Motor neuron (in vitro differentiated cells): ENCODE measurements at regions not wholly inside any gene's neighbourhood (a gene's known extent, or its start where the extent isn't known, plus 50 kb on each side); places are given as distances from the start of the nearest gene placed in this dataset.

Experiments
- ATAC-seq, 8 experiments: fragments of 200-7000 bp; cut with Tn5 transposase; replicated peaks in 6 of 8; 2 replicates each; pipeline ENCODE4 v1.8.0; 2021; ENCODE audit warnings: mild to moderate bottlenecking in 8 of 8, moderate library complexity in 8 of 8
- H3K27ac ChIP-seq, 2 donors: fragments of 250-450 bp; sonication (Bioruptor Pico); 2 replicates each; pipeline ENCODE4 v1.9.0; 2021; ENCODE audit warnings: antibody characterized with exemption in 2 of 2, mild to moderate bottlenecking in 2 of 2, moderate library complexity in 1 of 2
- H3K4me1 ChIP-seq, 2 donors: fragments of 250-450 bp; sonication (Bioruptor Pico); replicated peaks in 1 of 2; 2 replicates each; pipeline ENCODE4 v1.6.1; 2021; ENCODE audit warnings: antibody characterized with exemption in 2 of 2, mild to moderate bottlenecking in 2 of 2, moderate library complexity in 1 of 2
- H3K4me3 ChIP-seq, 5 donors: fragments of 250-450 bp; sonication (Bioruptor Pico); 2 replicates each; pipeline ENCODE4 v1.9.0; 2021; ENCODE audit warnings: antibody characterized with exemption in 5 of 5, mild to moderate bottlenecking in 5 of 5, moderate library complexity in 4 of 5
- WGBS, 10 experiments: fragments of 450-650 bp; shearing (Covaris generic); methylation state at CpG; one replicate each; pipeline ENCODE4 v1.0.0; 2022; 5-methylcytosine and 5-hydroxymethylcytosine counted together
- in situ Hi-C, 9 experiments: fragments of 400-800 bp; cut with MboI; loops; one replicate each; pipeline ENCODE4 v1.15.0; 2021; ENCODE audit warnings: low sequenced_read_pairs in 9 of 9, low pct_unique_long_range_greater_than_20kb in 2 of 9; ENCODE audit not compliant: unreplicated experiment in 9 of 9

DNA sequence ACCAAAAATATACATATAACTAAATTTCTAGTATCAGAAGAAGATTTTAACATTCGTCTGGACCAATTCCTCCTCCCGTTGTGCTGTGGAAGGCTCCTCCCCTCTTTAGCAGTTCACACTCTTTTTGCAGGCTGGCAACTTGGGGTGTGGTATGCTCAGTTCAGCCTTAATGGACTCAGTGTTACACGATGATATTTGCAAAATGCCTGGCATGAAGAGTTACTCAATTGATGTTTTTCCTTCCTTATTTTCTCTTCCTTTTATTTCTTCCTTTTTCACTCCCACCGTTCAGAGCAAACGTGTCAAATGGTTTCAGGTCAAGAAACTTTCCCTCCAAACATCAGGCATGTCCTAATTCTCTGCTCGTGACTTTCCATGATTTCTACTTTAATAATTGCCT lies 248.3 kb downstream of the PHF14 start:
- H3K4me1 ChIP-seq, result peaks cover 0 to 6% of the 10 kb centered on the region in 2 donors
- H3K27ac ChIP-seq, result no peak overlapping the region
- in situ Hi-C loops, result loop anchor here in 1 of 9 experiments (25.0 kb wide), 1 partner anchor 285 kb away; a partner anchor contains a TSS
- no peak overlapping the region for H3K4me3 ChIP-seq
- ATAC-seq, result no peak
- WGBS, 10 experiments, result 0 to 95% (median 77%) methylated on average over 2 to 6 of the region's 6 CpGs

DNA sequence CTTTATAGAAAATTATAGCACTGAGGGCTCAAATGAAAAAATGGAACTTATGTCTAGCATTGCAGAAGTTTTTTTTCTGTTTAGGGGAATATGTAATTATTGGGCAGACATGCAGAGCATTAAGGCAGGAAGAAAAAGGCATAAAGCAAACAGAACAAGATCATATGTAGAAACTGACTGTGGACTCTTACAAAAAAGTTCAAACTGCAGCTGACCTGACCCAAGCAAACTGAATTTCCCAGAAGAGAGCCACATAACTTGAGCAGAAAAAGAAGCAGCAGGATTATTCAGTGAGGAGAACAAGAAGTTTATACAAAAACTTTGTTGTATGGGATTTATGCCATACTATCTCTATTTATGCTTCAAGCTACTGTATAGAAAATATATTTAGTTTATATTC lies 250.9 kb downstream of the PHF14 start:
- no peak overlapping the region for H3K4me3 ChIP-seq
- in situ Hi-C loops, result loop anchor here in 1 of 9 experiments (25.0 kb wide), 1 partner anchor 287 kb away; a partner anchor contains a TSS
- peak in 1 of 8 experiments; percentile 25 for ATAC-seq
- H3K27ac ChIP-seq, result no peak overlapping the region
- peaks cover 12 to 22% of the 10 kb centered on the region in 2 donors for H3K4me1 ChIP-seq

DNA sequence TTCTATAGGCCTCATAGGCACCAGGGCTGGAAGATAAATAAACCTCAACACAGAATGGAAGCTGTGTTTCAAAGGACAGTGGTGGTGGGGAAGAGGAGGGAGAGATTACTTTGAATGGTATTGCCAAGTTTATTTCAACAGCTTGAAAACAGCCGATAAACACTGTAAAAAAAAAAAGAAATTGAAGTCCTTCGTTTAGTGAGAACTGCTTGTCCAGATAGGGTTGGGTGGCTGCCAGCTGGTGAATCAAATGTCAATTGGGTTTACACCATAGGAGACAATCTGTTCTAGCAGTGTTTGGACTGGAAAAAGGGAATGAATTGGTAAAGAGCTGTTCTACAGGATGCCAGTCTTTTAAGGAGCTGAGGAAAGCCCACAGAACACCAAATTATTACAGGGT lies 254.8 kb downstream of the PHF14 start:
- in situ Hi-C loops, result no loop called here

DNA sequence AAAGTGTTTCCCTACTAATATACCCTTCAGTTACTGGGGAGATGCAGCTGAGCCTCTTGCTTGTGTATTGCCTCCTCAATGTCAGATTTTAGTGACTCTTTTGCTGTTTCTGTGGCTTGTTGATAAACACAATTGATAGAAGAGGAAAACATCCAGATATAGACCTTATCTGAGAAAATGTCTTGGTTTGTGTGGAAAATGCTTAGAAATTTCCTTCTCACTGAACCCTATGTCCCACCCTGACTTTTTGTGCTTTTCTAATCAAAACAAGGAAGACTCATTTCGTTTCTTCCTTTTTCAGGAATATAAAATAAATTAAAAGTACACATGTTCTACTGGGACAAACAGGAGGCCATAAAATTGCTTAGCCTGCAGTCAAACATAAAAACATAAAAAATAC lies 257.5 kb downstream of the PHF14 start:
- no peak for ATAC-seq
- H3K4me1 ChIP-seq, result peaks cover 12 to 22% of the 10 kb centered on the region in 2 donors
- no peak overlapping the region for H3K27ac ChIP-seq
- no peak overlapping the region for H3K4me3 ChIP-seq
- in situ Hi-C loops, result no loop called here
- WGBS, 10 experiments, result 0 to 100% (median 50%) methylated on average over 1 of the region's 1 CpG; no CpG with 5 or more reads in 1 of the 10 experiments

More for the DNA sequence above, 254.8 kb downstream of the PHF14 start:
- peak in 1 of 8 experiments; percentile 34 for ATAC-seq
- WGBS, 10 experiments, result 0 to 100% (median 48%) methylated on average over 1 to 2 of the region's 2 CpGs; no CpG with 5 or more reads in 1 of the 10 experiments
- H3K4me3 ChIP-seq, result no peak overlapping the region
- no peak overlapping the region for H3K27ac ChIP-seq
- peaks cover 12 to 22% of the 10 kb centered on the region in 2 donors for H3K4me1 ChIP-seq

DNA sequence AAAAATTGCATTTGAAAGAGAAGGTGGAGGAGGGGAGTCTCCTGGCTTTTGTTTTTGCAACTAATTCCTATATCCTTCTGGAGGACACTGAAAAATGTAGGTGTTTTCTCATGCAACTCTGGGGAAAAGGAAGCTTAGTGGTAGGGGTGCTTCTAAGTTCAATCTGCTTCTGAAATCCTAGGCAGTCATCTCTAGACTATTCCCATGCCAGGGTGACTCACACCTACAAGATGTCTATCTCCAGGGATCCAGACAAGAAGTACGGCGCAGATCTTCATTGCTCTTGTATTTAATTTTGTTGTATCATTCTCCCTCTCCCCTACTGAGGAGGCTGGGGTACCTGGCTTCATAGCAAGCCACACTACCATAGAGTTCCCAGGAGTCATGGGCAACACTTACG lies 258.8 kb downstream of the PHF14 start:
- H3K4me1 ChIP-seq, result peaks cover 12 to 15% of the 10 kb centered on the region in 2 donors
- no peak overlapping the region for H3K27ac ChIP-seq
- no peak overlapping the region for H3K4me3 ChIP-seq
- in situ Hi-C loops, result no loop called here
- ATAC-seq, result no peak
- 71 to 100% (median 79%) methylated on average over 1 to 3 of the region's 3 CpGs; no CpG with 5 or more reads in 3 of the 10 experiments for WGBS, 10 experiments

DNA sequence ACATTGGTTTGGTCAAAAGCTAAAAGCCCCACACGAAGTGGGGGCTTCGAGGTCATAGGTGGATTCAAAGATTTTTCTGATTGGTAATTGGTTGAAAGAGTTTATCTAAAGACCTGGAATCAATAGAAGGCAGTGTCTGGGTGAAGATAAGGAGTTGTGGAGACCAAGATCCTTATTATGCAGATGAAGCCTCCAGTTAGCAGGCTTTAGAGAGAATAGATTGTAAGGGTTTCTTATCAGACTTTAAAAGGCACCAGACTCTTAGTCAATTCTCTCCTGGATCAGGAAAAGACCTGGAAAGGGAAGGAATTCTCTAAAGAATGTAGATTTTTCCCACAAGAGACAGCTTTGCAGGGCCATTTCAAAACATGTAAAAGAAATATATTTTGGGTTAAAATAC lies 260.2 kb downstream of the PHF14 start:
- no peak for ATAC-seq
- WGBS, 10 experiments, result 0 to 100% (median 39%) methylated on average over 1 to 2 of the region's 2 CpGs; no CpG with 5 or more reads in 2 of the 10 experiments
- Histone ChIP-seq H3K4me3 (no peak overlapping the region), H3K27ac (no peak overlapping the region), H3K4me1 (peaks cover under 1 to 5% of the 10 kb centered on the region in 2 donors)
- in situ Hi-C loops, result no loop called here

DNA sequence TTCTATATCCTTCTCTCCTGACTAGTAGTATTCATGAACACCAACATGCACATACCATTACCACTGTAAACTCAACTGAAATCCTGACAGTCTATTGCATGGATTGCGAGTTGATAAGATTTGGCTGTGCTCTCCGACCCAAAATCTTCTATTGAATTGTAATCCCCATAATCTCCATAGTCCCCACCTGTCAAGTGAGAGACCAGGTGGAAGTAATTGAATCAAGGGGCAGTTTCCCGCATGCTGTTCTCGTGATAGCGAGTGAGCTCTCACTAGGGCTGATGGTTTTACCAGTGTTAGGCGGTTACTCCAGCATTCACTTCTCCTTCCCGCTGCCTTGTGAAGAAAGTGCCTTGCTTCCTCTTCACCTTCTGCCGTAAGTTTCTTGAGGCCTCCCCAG lies 261.8 kb downstream of the PHF14 start:
- Histone ChIP-seq H3K4me3 (no peak overlapping the region), H3K4me1 (no peaks in the 10 kb centered on the region), H3K27ac (no peak overlapping the region)
- 28 to 100% (median 82%) methylated on average over 1 to 8 of the region's 8 CpGs for WGBS, 10 experiments
- no peak for ATAC-seq
- in situ Hi-C loops, result no loop called here

DNA sequence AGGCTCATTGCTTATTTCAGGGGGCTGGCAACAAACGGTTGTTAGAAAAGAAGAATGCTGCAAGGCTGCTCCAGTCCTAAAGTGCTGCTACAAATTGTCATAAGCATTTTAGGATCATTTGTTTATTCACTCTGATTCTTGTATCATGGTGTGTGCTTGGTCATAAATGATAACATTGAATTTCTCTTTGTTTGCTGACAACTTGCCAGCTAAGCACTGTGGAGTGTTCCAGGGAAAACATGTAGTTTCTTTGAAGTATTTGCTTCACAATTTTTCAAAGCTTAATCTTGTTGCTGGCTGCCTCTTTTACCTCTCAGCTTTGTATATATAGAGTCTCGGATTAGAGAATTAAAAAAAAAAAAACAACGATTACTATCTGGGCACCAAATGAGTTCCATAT lies 263.0 kb downstream of the PHF14 start:
- 19 to 86% (median 63%) methylated on average over 1 to 3 of the region's 3 CpGs for whole genome bisulfite sequencing, 10 experiments
- H3K4me3 ChIP-seq, result no peak overlapping the region
- in situ Hi-C loops, result no loop called here
- no peak overlapping the region for H3K27ac ChIP-seq
- H3K4me1 ChIP-seq, result no peaks in the 10 kb centered on the region
- peak in 1 of 8 experiments; percentile 65 for ATAC-seq

DNA sequence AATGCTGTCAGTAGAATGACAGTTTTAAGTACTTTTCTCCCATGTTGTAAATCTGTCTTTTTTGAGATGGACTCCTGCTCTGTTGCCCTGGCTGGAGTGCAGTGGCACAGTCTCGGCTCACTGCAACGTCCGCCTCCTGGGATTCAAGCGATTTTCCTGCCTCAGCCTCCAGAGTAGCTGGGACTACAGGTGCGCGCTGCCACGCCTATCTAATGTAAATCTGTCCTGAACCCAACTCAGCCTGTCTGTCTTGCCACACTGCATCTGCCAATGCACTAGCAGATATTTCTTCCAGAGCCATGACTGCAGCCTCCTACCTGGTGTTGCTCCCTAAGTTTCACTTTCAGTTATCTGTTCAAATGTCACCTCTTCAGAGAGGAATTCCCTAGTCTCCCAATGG lies 264.1 kb downstream of the PHF14 start:
- H3K27ac ChIP-seq, result no peak overlapping the region
- H3K4me1 ChIP-seq, result no peaks in the 10 kb centered on the region
- in situ Hi-C loops, result no loop called here
- no peak for ATAC-seq
- WGBS, 10 experiments, result 38 to 82% (median 55%) methylated on average over 2 to 6 of the region's 7 CpGs; no CpG with 5 or more reads in 4 of the 10 experiments
- no peak overlapping the region for H3K4me3 ChIP-seq

DNA sequence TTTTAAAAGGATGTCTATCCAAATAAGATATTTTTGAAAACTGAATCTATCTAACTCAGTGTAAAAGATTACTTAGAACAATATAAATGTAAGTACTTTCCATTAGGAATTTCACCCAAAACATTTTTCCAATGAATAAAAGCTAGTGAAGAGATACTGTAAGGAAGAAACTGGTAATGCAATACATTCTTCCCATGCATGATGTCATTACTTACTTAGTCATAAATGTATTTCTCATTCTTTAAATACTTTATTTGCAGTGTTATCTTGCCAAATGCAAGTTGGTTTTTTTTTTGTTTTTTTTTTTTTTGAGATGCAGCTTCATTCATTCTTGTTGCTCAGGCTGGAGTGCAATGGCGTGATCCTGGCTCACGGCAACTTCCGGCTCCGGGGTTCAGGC lies 265.6 kb downstream of the PHF14 start:
- in situ Hi-C loops, result no loop called here
- ATAC-seq, result no peak
- 82 to 100% (median 94%) methylated on average over 1 to 4 of the region's 4 CpGs; no CpG with 5 or more reads in 1 of the 10 experiments for WGBS, 10 experiments
- Histone ChIP-seq H3K27ac (no peak overlapping the region), H3K4me1 (no peaks in the 10 kb centered on the region), H3K4me3 (no peak overlapping the region)

DNA sequence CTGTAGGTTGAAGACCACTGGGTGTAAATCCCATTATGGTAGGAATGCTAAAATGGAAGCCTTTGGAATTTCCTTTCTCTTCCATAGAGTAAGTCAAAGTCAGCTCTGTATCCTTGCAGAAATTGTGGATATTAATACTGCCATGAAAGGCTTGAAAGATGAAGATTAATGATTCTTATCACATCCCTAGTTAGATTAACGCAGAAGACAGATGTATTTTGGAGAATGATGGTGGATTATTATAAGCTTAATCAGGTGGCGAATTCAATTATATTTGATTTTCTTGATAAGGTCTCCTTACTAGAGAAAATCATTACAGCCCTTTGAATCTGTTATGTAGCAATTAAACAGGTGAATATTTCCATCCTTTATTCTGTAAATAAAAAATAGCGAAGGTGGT lies 270.1 kb downstream of the PHF14 start:
- ATAC-seq, result no peak
- in situ Hi-C loops, result no loop called here
- 47 to 100% (median 76%) methylated on average over 1 to 3 of the region's 3 CpGs; no CpG with 5 or more reads in 3 of the 10 experiments for WGBS, 10 experiments
- Histone ChIP-seq H3K4me3 (no peak overlapping the region), H3K27ac (no peak overlapping the region), H3K4me1 (no peaks in the 10 kb centered on the region)

DNA sequence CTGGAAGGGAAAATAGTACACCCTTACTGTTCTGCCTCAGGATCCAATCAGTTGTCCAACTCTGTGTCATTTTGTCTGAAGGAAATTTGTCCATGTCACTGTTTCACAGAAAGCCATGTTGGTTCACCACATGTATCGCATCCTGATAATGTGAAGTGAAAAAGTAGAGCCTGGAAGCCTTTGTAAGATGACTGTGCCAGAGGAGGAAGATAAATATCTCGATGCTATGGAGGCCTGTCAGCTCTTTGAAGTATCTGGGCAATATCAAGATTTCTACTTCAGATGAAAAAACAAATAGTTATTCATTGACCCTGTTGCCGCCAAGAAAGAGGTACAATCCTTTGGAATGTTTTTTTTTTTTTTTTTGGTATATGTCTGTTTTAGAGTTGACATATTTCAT lies 270.5 kb downstream of the PHF14 start:
- Histone ChIP-seq H3K4me1 (no peaks in the 10 kb centered on the region), H3K4me3 (no peak overlapping the region), H3K27ac (no peak overlapping the region)
- no peak for ATAC-seq
- in situ Hi-C loops, result no loop called here
- WGBS, 10 experiments, result 28 to 100% (median 90%) methylated on average over 1 to 3 of the region's 3 CpGs

DNA sequence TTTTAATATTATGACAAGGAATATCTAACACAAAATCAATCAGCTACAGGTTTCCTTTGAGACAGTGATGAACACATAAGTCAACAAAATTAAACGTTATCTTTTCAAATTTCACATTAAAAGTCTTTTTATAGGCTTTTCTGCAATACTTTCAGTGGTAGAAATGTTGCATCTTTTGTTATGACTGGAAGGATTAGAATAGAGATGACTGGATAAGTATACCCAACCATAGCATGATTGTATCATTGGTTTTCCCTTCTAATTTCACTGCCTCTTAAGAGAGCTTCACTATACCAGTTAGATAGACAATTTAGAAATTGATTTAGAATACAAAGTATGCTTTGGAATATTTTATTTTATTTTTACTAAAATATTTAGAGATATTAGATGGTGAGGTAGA lies 273.9 kb downstream of the PHF14 start:
- ATAC-seq, result no peak
- Histone ChIP-seq H3K4me1 (no peaks in the 10 kb centered on the region), H3K27ac (no peak overlapping the region)

DNA sequence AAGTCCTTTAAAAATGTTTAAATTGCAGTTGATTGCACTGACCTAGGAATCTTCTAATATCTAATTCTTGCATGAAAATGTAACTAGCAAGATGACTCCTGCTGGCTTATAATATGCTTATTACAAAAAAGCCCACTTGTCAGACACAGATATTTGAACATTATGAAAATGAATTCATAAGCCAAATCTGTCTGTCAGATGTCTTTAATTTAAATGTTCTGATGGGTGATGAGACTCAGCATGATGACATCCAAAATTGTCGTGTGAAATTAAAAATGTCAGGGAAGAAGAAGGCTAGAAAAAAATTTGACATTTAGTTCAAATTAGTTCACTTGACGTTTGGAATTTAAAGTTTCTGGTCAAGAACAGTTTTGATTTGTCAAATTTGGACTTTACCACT lies 277.8 kb downstream of the PHF14 start:
- WGBS, 10 experiments, result 0 to 92% (median 27%) methylated on average over 1 to 2 of the region's 2 CpGs
- no peak for ATAC-seq
- Histone ChIP-seq H3K4me3 (no peak overlapping the region), H3K4me1 (no peaks in the 10 kb centered on the region), H3K27ac (no peak overlapping the region)
- in situ Hi-C loops, result no loop called here

More for the DNA sequence above, 273.9 kb downstream of the PHF14 start:
- in situ Hi-C loops, result no loop called here
- H3K4me3 ChIP-seq, result no peak overlapping the region
- WGBS, 10 experiments, result 0 to 88% (median 20%) methylated on average over 1 of the region's 1 CpG; no CpG with 5 or more reads in 1 of the 10 experiments
